PC-9 (cell line): ENCODE measurements at regions not wholly inside any gene's neighbourhood (a gene's known extent, or its start where the extent isn't known, plus 50 kb on each side); places are given as distances from the start of the nearest gene placed in this dataset.
A peak's percentile ranks its signal among the peaks of the same experiment; 100 is the strongest.
"Not testable (repeated sequence)": the region's sequence is repeated elsewhere in the genome, so short reads cannot be mapped to it uniquely, and the experiment has no call there.

Experiments
- BruUV-seq: library from RNA; stranded (reverse); fragments of 400-500 nt; replicated peaks from 2 replicates; lab custom pipeline; 2021; lab: Mats Ljungman, UMichigan
- CTCF ChIA-PET: fragments of 300-600 bp; sonication (Branson Sonifier 250); formaldehyde crosslinking; loops from one replicate; lab custom pipeline; 2022; ENCODE audit warnings: antibody characterized with exemption; lab: Charles Lee
- POLR2A ChIA-PET: fragments of 300-600 bp; sonication (Branson Sonifier 250); formaldehyde crosslinking; loops from one replicate; lab custom pipeline; 2022; ENCODE audit warnings: antibody characterized with exemption; ENCODE audit not compliant: unreplicated experiment; lab: Charles Lee
- DNase-seq, 2 experiments: peaks; one replicate each; pipeline versions ENCODE4 v3.0.0 to v3.0.0-alpha.2; 2015 to 2022; ENCODE audit warnings: mixed read lengths in 1 of 2
- H2AFZ ChIP-seq: fragments of 200-600 bp; sonication (generic); 2 replicates; pipeline ENCODE4 v1.8.1; 2017; ENCODE audit warnings: antibody characterized with exemption
- H3F3A ChIP-seq: fragments of 200-600 bp; sonication (generic); 2 replicates; pipeline ENCODE4 v1.8.1; 2017; ENCODE audit warnings: antibody characterized with exemption, mild to moderate bottlenecking, low read depth; ENCODE audit not compliant: insufficient read depth
- H3K27ac ChIP-seq: fragments of 200-600 bp; sonication (generic); 2 replicates; pipeline ENCODE4 v1.6.1; 2016; ENCODE audit warnings: mixed run types
- H3K27me3 ChIP-seq: fragments of 200-600 bp; sonication (generic); 2 replicates; pipeline ENCODE4 v1.6.1; 2016; ENCODE audit warnings: low read depth, mixed run types; ENCODE audit not compliant: insufficient read depth
- H3K36me3 ChIP-seq: fragments of 200-600 bp; sonication (generic); 2 replicates; pipeline ENCODE4 v1.6.1; 2016; ENCODE audit warnings: low read depth, mixed run types
- H3K4me1 ChIP-seq: fragments of 200-600 bp; sonication (generic); replicated peaks from 2 replicates; pipeline ENCODE4 v1.6.1; 2016; ENCODE audit warnings: mixed run types; ENCODE audit not compliant: insufficient read depth
- H3K4me2 ChIP-seq: fragments of 200-600 bp; sonication (generic); 2 replicates; pipeline ENCODE4 v1.6.1; 2017; ENCODE audit warnings: mixed run types
- H3K4me3 ChIP-seq: fragments of 200-600 bp; sonication (generic); 2 replicates; pipeline ENCODE4 v1.6.1; 2016; ENCODE audit warnings: mixed run types
- H3K79me2 ChIP-seq: fragments of 200-600 bp; sonication (generic); 2 replicates; pipeline ENCODE4 v1.6.1; 2017; ENCODE audit warnings: low read depth, mixed run types
- H3K9me2 ChIP-seq: fragments of 200-600 bp; sonication (generic); 2 replicates; pipeline ENCODE4 v1.8.1; 2017; ENCODE audit warnings: mild to moderate bottlenecking; ENCODE audit not compliant: insufficient read depth
- H3K9me3 ChIP-seq: fragments of 200-600 bp; sonication (generic); 2 replicates; pipeline ENCODE4 v1.8.1; 2016; ENCODE audit warnings: low read depth; ENCODE audit not compliant: insufficient read depth
- H4K20me1 ChIP-seq: fragments of 200-600 bp; sonication (generic); 2 replicates; pipeline ENCODE4 v1.8.1; 2017; ENCODE audit not compliant: insufficient read depth
- CTCF ChIP-seq: fragments of 200-600 bp; sonication (generic); conservative IDR thresholded peaks from 2 replicates; pipeline ENCODE4 v1.6.1; 2017; ENCODE audit warnings: mixed run types, antibody characterized with exemption, mild to moderate bottlenecking, moderate library complexity
- EZH2 ChIP-seq: fragments of 200-600 bp; sonication (generic); IDR thresholded peaks from 2 replicates; pipeline ENCODE4 v1.8.0; 2017; ENCODE audit warnings: antibody characterized with exemption, low read depth
- intact Hi-C: fragments of 100-400 bp; cut with micrococcal nuclease; formaldehyde crosslinking; loops from one replicate; pipeline ENCODE4 v1.10.0; 2022; ENCODE audit not compliant: unreplicated experiment

- TF ChIP-seq EZH2: no peak
- TF ChIP-seq CTCF: no peak
- POLR2A ChIA-PET: no interaction called here
- H2AFZ ChIP-seq: no peak overlapping the region
Measured at GRCh38 chr1:29590583-29591565, 354.6 kb downstream of the PTPRU start.

GRCh38 chr1:29589716-29590115, 353.4 kb downstream of the PTPRU start:
- POLR2A ChIA-PET, H2AFZ ChIP-seq, intact Hi-C loops, H3K9me3 ChIP-seq, CTCF ChIA-PET, H3K4me2 ChIP-seq, DNase-seq, H3F3A ChIP-seq, H3K27me3 ChIP-seq, H3K27ac ChIP-seq, BruUV-seq, H3K4me3 ChIP-seq, H3K36me3 ChIP-seq, H3K79me2 ChIP-seq, H3K4me1 ChIP-seq, H3K9me2 ChIP-seq, H4K20me1 ChIP-seq: not testable (repeated sequence)

More at GRCh38 chr1:29590583-29591565, 354.6 kb downstream of the PTPRU start:
- peak in 1 of 2 experiments; percentile 54 for DNase-seq
- Histone ChIP-seq H3K4me2 (peak overlapping the region; percentile 36; the same call in 1 of the 2 replicates), H3F3A (no peaks in the 10 kb centered on the region), H3K36me3 (no peaks in the 10 kb centered on the region), H3K4me1 (peaks cover 8% of the 10 kb centered on the region), H3K27me3 (no peaks in the 10 kb centered on the region), H4K20me1 (no peaks in the 10 kb centered on the region), H3K27ac (no peak overlapping the region), H3K9me2 (no peaks in the 10 kb centered on the region), H3K79me2 (no peaks in the 10 kb centered on the region), H3K4me3 (no peak overlapping the region), H3K9me3 (no peaks in the 10 kb centered on the region)
- intact Hi-C loops: no loop called here
- CTCF ChIA-PET: no interaction called here
- BruUV-seq: no TSS peak

GRCh38 chr1:29586991-29587745, 350.8 kb downstream of the PTPRU start:
- H4K20me1 ChIP-seq: no peaks in the 10 kb centered on the region
- H3K9me3 ChIP-seq: no peaks in the 10 kb centered on the region
- no peak overlapping the region for H3K4me2 ChIP-seq
- no peaks in the 10 kb centered on the region for H3K36me3 ChIP-seq
- H3K4me3 ChIP-seq: no peak overlapping the region
- CTCF ChIA-PET: no interaction called here
- no peaks in the 10 kb centered on the region for H3K27me3 ChIP-seq
- H3K79me2 ChIP-seq: no peaks in the 10 kb centered on the region
- H3F3A ChIP-seq: no peaks in the 10 kb centered on the region
- H3K27ac ChIP-seq: no peak overlapping the region
- H3K4me1 ChIP-seq: peaks cover 8% of the 10 kb centered on the region
- no peak for DNase-seq
- TF ChIP-seq EZH2 (no peak), CTCF (no peak)
- H3K9me2 ChIP-seq: no peaks in the 10 kb centered on the region
- no peak overlapping the region for H2AFZ ChIP-seq
- POLR2A ChIA-PET: no interaction called here
- intact Hi-C loops: no loop called here
- BruUV-seq: no TSS peak
